Body of pancreas (tissue), 4 donors: ENCODE measurements at regions not wholly inside any gene's neighbourhood (a gene's known extent, or its start where the extent isn't known, plus 50 kb on each side); places are given as distances from the start of the nearest gene placed in this dataset.

ENCODE experiments used
- ATAC-seq: fragments of 150-250 bp; one replicate; pipeline ENCODE4 v1.9.1; 2016
- DNase-seq, 4 donors: peaks; one replicate each; pipeline ENCODE4 v3.0.0-alpha.2; 2019
- H3K27ac ChIP-seq, 4 donors: fragments of 200-600 bp; sonication (generic); 1 replicate in 3 of 4; 2 replicates in 1 of 4; pipeline versions ENCODE4 v1.5.1 to v1.6.1; 2016 to 2019; ENCODE audit warnings: mild to moderate bottlenecking in 1 of 4, mixed read lengths in 1 of 4, moderate library complexity in 1 of 4
- H3K27me3 ChIP-seq, 2 donors: fragments of 200-600 bp; sonication (generic); one replicate each; pipeline ENCODE4 v1.6.0; 2016; ENCODE audit warnings: mild to moderate bottlenecking in 1 of 2
- H3K36me3 ChIP-seq, 2 donors: fragments of 200-600 bp; sonication (generic); replicated peaks in 1 of 2; 2 replicates each; pipeline ENCODE4 v1.5.1; 2016; ENCODE audit warnings: low read depth in 2 of 2; ENCODE audit not compliant: insufficient read depth in 1 of 2
- H3K4me1 ChIP-seq: fragments of 200-600 bp; sonication (generic); one replicate; pipeline ENCODE4 v1.6.0; 2016
- H3K4me3 ChIP-seq, 2 donors: fragments of 200-600 bp; sonication (generic); 1 replicate in 1 of 2; 2 replicates in 1 of 2; pipeline ENCODE4 v1.5.1; 2016 to 2019
- H3K9me3 ChIP-seq, 3 donors: fragments of 200-600 bp; sonication (generic); 1 replicate in 2 of 3; 2 replicates in 1 of 3; pipeline ENCODE4 v1.5.1; 2016
- CTCF ChIP-seq, 7 experiments: fragments of 450-650 bp in 4 of 7; fragments of 200-600 bp in 3 of 7; sonication (generic) in 3 of 7; IDR thresholded peaks; one replicate each; pipeline ENCODE4 v1.5.1; 2016 to 2019; ENCODE audit warnings: antibody characterized with exemption in 7 of 7
- POLR2A ChIP-seq, 3 donors: fragments of 450-650 bp; IDR thresholded peaks; one replicate each; pipeline ENCODE4 v1.6.1; 2016; ENCODE audit warnings: antibody characterized with exemption in 3 of 3, mild to moderate bottlenecking in 2 of 3
- WGBS, 2 donors: methylation state at CpG; one replicate each; pipeline ENCODE4 v1.1.5; 2017; 5-methylcytosine and 5-hydroxymethylcytosine counted together
- intact Hi-C: fragments of 100-400 bp; cut with DNase I; formaldehyde crosslinking; loops from one replicate; pipeline ENCODE4 v1.15.1; 2023

GRCh38 chr10:54900584-54900983 is 99.6 kb upstream of the PCDH15 start:
- no peak for TF ChIP-seq CTCF (IDR thresholded peaks at IDR 0.05)
- no peak for TF ChIP-seq POLR2A (IDR thresholded peaks at IDR 0.05)
- Histone ChIP-seq H3K4me1 (no peaks in the 10 kb centered on the region), H3K36me3 (no peaks in the 10 kb centered on the region), H3K27me3 (no peaks in the 10 kb centered on the region), H3K4me3 (no peak overlapping the region), H3K9me3 (no peaks in the 10 kb centered on the region), H3K27ac (no peak overlapping the region)
- intact Hi-C loops = no loop called here
- ATAC-seq (no peak), DNase-seq (no peak)
- WGBS, 2 donors = 64 to 79% methylated on average over 1 of the region's 1 CpG

GRCh38 chr10:54880996-54881395 is 80.0 kb upstream of the PCDH15 start:
- no peak for ATAC-seq
- TF ChIP-seq POLR2A (IDR thresholded peaks at IDR 0.05) (no peak), CTCF (IDR thresholded peaks at IDR 0.05) (no peak)
- H3K4me1 ChIP-seq = no peaks in the 10 kb centered on the region
- 46 to 59% methylated on average over 5 of the region's 5 CpGs for WGBS, 2 donors
- no peak for DNase-seq
- no peaks in the 10 kb centered on the region for H3K27me3 ChIP-seq
- intact Hi-C loops = no loop called here
- H3K9me3 ChIP-seq = no peaks in the 10 kb centered on the region
- no peak overlapping the region for H3K4me3 ChIP-seq
- H3K27ac ChIP-seq = no peak overlapping the region
- H3K36me3 ChIP-seq = no peaks in the 10 kb centered on the region

GRCh38 chr10:54869022-54869421 is 68.0 kb upstream of the PCDH15 start:
- TF ChIP-seq POLR2A (IDR thresholded peaks at IDR 0.05) = no peak
- no peak for TF ChIP-seq CTCF (IDR thresholded peaks at IDR 0.05)
- ATAC-seq = no peak
- Histone ChIP-seq H3K4me1 (no peaks in the 10 kb centered on the region), H3K36me3 (no peaks in the 10 kb centered on the region), H3K27ac (no peak overlapping the region), H3K27me3 (no peaks in the 10 kb centered on the region), H3K4me3 (no peak overlapping the region), H3K9me3 (no peaks in the 10 kb centered on the region)
- DNase-seq = no peak
- intact Hi-C loops = no loop called here

- H3K27ac ChIP-seq = no peak overlapping the region
- no peaks in the 10 kb centered on the region for H3K27me3 ChIP-seq
- ATAC-seq (no peak), DNase-seq (no peak)
- no peaks in the 10 kb centered on the region for H3K4me1 ChIP-seq
- H3K4me3 ChIP-seq = no peak overlapping the region
- intact Hi-C loops = no loop called here
- no peaks in the 10 kb centered on the region for H3K9me3 ChIP-seq
- no peak for TF ChIP-seq POLR2A (IDR thresholded peaks at IDR 0.05)
- no peak for TF ChIP-seq CTCF (IDR thresholded peaks at IDR 0.05)
- no peaks in the 10 kb centered on the region for H3K36me3 ChIP-seq
Measured at GRCh38 chr10:54866666-54867065, 65.6 kb upstream of the PCDH15 start.

GRCh38 chr10:54854843-54855242 is 53.8 kb upstream of the PCDH15 start:
- 40 to 49% methylated on average over 2 to 3 of the region's 3 CpGs for WGBS, 2 donors
- Histone ChIP-seq H3K4me3 (no peak overlapping the region), H3K4me1 (no peaks in the 10 kb centered on the region), H3K27me3 (no peaks in the 10 kb centered on the region), H3K36me3 (no peaks in the 10 kb centered on the region), H3K27ac (no peak overlapping the region), H3K9me3 (no peaks in the 10 kb centered on the region)
- ATAC-seq (no peak), DNase-seq (no peak)
- no peak for TF ChIP-seq CTCF (IDR thresholded peaks at IDR 0.05)
- no peak for TF ChIP-seq POLR2A (IDR thresholded peaks at IDR 0.05)
- intact Hi-C loops = no loop called here
